ENCODE measurements at regions not wholly inside any gene's neighbourhood (a gene's known extent, or its start where the extent isn't known, plus 50 kb on each side); places are given as distances from the start of the nearest gene placed in this dataset.
"Not testable (repeated sequence)": the region's sequence is repeated elsewhere in the genome, so short reads cannot be mapped to it uniquely, and the experiment has no call there.

DNA sequence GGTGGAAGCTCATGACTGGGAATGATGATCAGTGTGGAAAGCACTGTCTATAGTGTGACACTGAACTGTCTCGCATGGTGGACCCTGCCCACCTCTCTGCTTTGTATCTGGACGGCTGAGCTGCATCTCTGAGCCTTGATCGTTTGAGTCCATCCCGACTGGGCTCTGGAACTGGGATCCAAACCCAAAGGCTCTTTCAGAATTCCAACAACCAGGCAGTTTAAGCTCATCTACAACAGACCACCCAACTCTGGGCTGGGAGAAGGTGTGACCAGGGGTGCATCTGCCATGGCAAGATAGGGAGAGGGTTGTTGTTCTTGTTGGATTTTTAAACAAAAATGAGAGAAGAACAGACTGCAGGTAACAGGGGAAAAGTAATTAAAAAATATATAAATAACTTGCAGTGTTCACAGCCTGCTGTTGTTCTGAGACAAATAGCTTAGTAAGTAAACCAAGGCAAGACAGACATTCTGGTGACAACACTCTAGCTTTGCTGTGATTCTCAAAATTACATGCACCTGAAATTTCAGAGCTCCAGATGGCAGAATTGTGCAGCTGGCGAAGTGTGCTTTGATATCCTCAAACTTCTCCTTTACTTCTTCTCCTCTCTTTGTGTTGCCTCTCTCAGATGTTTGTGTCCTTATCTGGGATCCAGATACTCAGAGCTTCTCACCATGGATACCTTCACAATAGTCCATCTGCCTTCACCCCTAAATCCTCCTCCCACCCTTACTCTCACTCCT lies 209.6 kb downstream of the EMP1 start:
- TF ChIP-seq, protein P1, sequence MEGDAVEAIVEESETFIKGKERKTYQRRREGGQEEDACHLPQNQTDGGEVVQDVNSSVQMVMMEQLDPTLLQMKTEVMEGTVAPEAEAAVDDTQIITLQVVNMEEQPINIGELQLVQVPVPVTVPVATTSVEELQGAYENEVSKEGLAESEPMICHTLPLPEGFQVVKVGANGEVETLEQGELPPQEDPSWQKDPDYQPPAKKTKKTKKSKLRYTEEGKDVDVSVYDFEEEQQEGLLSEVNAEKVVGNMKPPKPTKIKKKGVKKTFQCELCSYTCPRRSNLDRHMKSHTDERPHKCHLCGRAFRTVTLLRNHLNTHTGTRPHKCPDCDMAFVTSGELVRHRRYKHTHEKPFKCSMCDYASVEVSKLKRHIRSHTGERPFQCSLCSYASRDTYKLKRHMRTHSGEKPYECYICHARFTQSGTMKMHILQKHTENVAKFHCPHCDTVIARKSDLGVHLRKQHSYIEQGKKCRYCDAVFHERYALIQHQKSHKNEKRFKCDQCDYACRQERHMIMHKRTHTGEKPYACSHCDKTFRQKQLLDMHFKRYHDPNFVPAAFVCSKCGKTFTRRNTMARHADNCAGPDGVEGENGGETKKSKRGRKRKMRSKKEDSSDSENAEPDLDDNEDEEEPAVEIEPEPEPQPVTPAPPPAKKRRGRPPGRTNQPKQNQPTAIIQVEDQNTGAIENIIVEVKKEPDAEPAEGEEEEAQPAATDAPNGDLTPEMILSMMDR (IDR thresholded peaks at IDR 0.05) = no peak
- ATAC-seq (ENCODE audit: low FRiP score) (no peak), DNase-seq (ENCODE audit: low spot score) (no peak)

DNA sequence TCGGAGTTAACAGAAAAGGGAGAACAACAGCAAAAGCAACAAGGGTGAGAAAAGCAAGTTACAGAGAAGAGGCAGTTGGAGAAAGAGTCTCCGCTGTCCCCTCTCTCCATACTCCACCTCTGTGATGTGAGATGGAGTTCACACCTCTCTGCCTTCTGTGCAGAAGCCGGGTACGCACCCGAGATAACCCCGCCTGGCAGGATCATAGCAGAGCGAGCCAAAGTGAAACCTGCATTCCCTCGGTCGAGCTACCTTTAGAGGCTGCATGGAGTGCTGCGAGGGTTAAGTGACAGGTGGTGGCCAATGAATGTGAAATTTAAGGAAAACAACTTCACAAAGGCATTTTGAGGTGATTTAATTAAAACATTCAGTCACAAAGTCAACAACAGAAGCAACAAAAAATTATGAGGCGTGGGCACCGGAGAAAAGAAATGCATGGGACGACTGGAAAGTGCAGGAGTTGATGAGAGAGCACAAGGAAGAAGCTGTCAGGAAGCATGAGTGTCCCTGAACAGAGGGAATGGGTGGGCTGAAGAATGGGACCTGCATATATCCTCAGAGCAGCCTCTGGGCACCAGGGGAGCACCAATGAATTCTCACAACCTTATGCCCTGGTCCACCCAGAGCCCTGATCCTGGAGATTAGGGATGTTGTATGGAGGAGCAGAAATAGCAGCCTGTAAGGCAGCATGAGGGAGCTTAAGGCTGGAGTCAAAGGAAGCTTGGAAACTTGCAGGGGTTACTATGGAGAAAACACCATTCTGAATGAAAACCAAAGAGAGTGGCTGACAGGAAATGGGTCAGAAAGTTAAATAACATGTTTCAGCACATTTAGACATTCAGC lies 208.3 kb downstream of the EMP1 start:
- TF ChIP-seq, protein P1 (IDR thresholded peaks at IDR 0.05) = no peak
- peak; percentile 55 for ATAC-seq (ENCODE audit: low FRiP score)

DNA sequence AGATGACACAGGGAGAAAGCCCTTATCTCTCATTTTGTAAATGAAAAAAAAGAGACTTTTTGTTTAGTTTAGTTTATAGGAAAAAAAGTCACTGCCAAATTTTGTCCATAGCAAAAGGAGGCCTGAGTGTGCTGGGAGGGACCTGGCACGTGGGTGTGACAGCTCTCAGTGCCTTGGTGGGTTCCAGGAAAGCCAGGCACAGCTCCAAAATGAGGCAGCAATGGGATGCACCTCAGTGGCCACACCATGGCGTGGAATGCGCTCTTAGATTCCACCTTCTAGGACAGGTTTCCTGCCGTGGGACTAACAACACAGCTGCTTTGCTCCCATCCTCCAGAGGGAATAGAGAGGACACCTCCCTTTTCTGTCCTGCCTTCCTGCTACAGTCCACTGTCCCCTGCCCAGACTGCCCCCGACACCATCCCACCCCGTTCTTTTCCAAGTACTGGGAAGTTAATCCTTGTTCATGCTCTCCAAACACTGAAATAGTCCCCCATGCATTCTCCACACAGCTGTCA lies 207.6 kb downstream of the EMP1 start:
- peak; percentile 33 for ATAC-seq (ENCODE audit: low FRiP score)
- TF ChIP-seq, protein P1 (IDR thresholded peaks at IDR 0.05) = no peak
- DNase-seq (ENCODE audit: low spot score) = no peak

More for the DNA sequence above, 208.3 kb downstream of the EMP1 start:
- DNase-seq (ENCODE audit: low spot score) = no peak

DNA sequence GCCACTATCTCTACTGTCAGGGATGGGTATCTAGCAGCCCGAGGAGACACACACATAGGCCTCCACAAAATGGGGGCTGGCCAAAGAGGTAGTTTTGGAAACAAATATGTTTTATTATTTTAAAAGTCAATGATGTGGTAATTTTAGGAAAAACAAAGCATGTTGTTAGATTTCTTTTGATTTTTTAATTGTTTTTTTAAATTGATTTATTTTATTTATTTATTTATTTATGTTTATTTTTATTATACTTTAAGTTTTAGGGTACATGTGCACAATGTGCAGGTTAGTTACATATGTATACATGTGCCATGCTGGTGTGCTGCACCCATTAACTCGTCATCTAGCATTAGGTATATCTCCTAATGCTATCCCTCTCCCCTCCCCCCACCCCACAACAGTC lies 194.8 kb downstream of the EMP1 start:
- not testable (repeated sequence) for ATAC-seq (ENCODE audit: low FRiP score); DNase-seq (ENCODE audit: low spot score)

DNA sequence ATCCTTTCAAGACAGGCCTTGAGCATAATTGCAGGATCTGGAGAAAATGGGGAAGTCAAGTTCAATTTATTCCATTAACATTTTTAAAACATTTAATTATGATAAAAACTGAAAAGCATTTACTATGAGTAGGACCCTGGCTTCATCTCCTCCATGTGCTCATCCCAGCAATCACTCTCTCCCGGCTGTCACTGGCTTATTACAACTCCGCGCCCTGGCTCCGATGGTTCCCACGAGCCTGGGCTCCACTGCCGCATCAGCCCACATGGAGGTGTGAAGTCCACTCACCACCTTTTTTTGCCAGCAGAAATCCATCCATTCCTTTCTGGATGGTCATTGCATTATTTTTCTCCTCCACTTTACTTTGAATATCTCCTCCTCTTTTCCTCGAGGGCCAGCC lies 194.4 kb downstream of the EMP1 start:
- TF ChIP-seq, protein P1 (IDR thresholded peaks at IDR 0.05) = no peak
- peak; percentile 59 for ATAC-seq (ENCODE audit: low FRiP score)

DNA sequence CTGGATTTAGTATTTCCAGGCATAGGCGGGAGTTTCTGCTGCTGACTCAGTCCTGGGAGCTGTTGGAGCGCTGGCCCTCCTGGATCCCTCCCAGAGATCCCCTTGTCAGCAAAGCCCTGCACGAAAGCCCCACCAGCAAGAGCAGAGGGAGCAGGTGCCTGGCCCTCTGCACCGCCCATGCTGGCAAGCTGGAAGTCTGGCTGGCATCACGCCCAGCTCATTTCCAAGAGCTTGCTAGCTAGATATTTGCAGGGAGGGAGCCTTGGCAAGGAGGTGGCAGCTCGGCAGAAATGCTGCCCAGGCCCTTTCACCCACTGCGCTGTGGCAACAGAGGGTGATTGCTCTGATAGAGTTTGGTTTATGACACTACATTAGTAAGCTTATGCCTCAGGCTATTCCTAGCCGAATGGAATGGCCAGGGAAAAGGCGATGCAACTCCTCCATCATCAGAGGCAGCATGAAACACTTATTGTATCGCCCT lies 193.9 kb downstream of the EMP1 start:
- peak; percentile 54 for DNase-seq (ENCODE audit: low spot score)
- ATAC-seq (ENCODE audit: low FRiP score) = peak; percentile 96
- TF ChIP-seq, protein P1 (IDR thresholded peaks at IDR 0.05) = no peak

More for the DNA sequence above, 194.4 kb downstream of the EMP1 start:
- no peak for DNase-seq (ENCODE audit: low spot score)

DNA sequence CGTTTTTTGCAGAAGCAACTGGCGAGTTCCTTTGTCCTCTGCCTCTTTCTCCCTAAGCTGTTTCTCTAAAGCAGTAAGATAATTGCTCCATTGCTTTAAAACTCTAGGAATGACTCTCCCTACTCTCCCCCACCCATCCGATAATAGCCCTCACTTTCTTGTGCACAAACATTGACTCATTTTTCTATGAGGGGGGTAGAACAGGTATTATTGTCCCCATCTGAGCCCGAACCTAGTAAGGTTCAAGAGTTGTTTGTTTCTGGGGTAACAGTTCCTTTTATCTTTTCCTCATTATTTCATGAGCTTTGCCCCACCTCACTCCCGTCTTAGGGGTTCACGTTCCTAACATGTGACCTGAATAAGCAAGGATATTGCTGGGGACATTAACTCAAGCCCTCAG lies 190.6 kb downstream of the EMP1 start:
- no peak for ATAC-seq (ENCODE audit: low FRiP score)
- DNase-seq (ENCODE audit: low spot score) = no peak
- TF ChIP-seq, protein P1 (IDR thresholded peaks at IDR 0.05) = no peak
